ENCODE measurements at regions not wholly inside any gene's neighbourhood (a gene's known extent, or its start where the extent isn't known, plus 50 kb on each side); places are given as distances from the start of the nearest gene placed in this dataset.

- H3K18ac ChIP-seq (ENCODE audit: extremely low read depth, low read length), result no peak overlapping the region
- no peaks in the 10 kb centered on the region for H3K79me2 ChIP-seq (ENCODE audit: control insufficient read depth in 1 of 2, insufficient read depth in 2 of 2, low read length in 2 of 2)
- no peaks in the 10 kb centered on the region for H4K20me1 ChIP-seq (replicated peaks in 1 of 2; ENCODE audit: control insufficient read depth in 1 of 2, insufficient read depth in 2 of 2, low read length in 2 of 2)
- no peak overlapping the region for H3K14ac ChIP-seq (ENCODE audit: insufficient read length)
- no peak overlapping the region for H3K4ac ChIP-seq (replicated peaks; ENCODE audit: insufficient read length, low read depth, low read length)
- no peak overlapping the region for H4K91ac ChIP-seq (replicated peaks; ENCODE audit: insufficient read length, low read length)
- H2BK12ac ChIP-seq (ENCODE audit: low read depth, low read length), result no peak overlapping the region
- no peak overlapping the region for H4K8ac ChIP-seq (ENCODE audit: extremely low read depth, insufficient read depth, low read length)
- no peak overlapping the region for H2BK15ac ChIP-seq (ENCODE audit: low read length)
- H3K23ac ChIP-seq (ENCODE audit: insufficient read length), result no peak overlapping the region
- ChIA-PET CTCF (ENCODE audit: partially characterized antibody) (no interaction called here), POLR2A (ENCODE audit: partially characterized antibody) (no interaction called here)
- H2BK120ac ChIP-seq (replicated peaks; ENCODE audit: low read depth, low read length), result no peak overlapping the region
- H3K4me1 ChIP-seq (replicated peaks in 1 of 4; ENCODE audit: control insufficient read depth in 3 of 4, insufficient read depth in 4 of 4, low read length in 3 of 4), result peaks cover 0 to 7% (median 3%) of the 10 kb centered on the region in 4 experiments; a peak in 5 of 7 replicates
- no peak overlapping the region for H3K4me2 ChIP-seq (ENCODE audit: insufficient read depth in 1 of 2, low read depth in 2 of 2, low read length in 2 of 2)
- TF ChIP-seq, protein P1, sequence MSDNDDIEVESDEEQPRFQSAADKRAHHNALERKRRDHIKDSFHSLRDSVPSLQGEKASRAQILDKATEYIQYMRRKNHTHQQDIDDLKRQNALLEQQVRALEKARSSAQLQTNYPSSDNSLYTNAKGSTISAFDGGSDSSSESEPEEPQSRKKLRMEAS (IDR thresholded peaks at IDR 0.05), result no peak
- TF ChIP-seq BRCA1 (IDR thresholded peaks at IDR 0.05; ENCODE audit: low read depth, low read length), result no peak
- no peak for TF ChIP-seq NANOG (IDR thresholded peaks at IDR 0.05; ENCODE audit: insufficient read depth, low read depth, low read length, poor library complexity, severe bottlenecking)
- TF ChIP-seq SIRT6 (IDR thresholded peaks at IDR 0.05; ENCODE audit: low read length), result no peak
- no peak for TF ChIP-seq CREB1 (IDR thresholded peaks at IDR 0.05)
- TF ChIP-seq JUN (IDR thresholded peaks at IDR 0.05; ENCODE audit: low read depth, low read length), result no peak
- H3K79me1 ChIP-seq (ENCODE audit: low read depth, low read length), result no peaks in the 10 kb centered on the region
- no peak overlapping the region for H2AFZ ChIP-seq (ENCODE audit: low read length)
- no peaks in the 10 kb centered on the region for H3K23me2 ChIP-seq (ENCODE audit: low read depth, low read length)
- FAIRE-seq (no peak), DNase-seq (ENCODE audit: low read depth in 1 of 2, low spot score in 2 of 2) (no peak)
- no peak overlapping the region for H4K5ac ChIP-seq (ENCODE audit: insufficient read length, low read depth, low read length)
- H2BK20ac ChIP-seq (ENCODE audit: low read length), result no peak overlapping the region
- no peak overlapping the region for H3K27ac ChIP-seq (ENCODE audit: low read depth, low read length)
- H2AK5ac ChIP-seq (ENCODE audit: low read depth, low read length), result no peak overlapping the region
- no peak overlapping the region for H3K9ac ChIP-seq (replicated peaks in 1 of 4; ENCODE audit: extremely low read depth in 1 of 4, low read depth in 3 of 4, low read length in 3 of 4)
- no peak overlapping the region for H3K56ac ChIP-seq (replicated peaks; ENCODE audit: insufficient read length, low read depth, low read length)
- H3K36me3 ChIP-seq (ENCODE audit: control insufficient read depth in 2 of 4, insufficient read depth in 4 of 4, low read length in 3 of 4), result no peaks in the 10 kb centered on the region
- no peak overlapping the region for H2BK5ac ChIP-seq (ENCODE audit: low read depth, low read length)
- no peaks in the 10 kb centered on the region for H3K27me3 ChIP-seq (replicated peaks in 1 of 4; ENCODE audit: control insufficient read depth in 3 of 4, extremely low read depth in 1 of 4, insufficient read depth in 3 of 4, low read length in 3 of 4)
- H3K4me3 ChIP-seq (ENCODE audit: extremely low read depth in 1 of 4, insufficient read depth in 2 of 4, low read depth in 3 of 4, low read length in 4 of 4), result no peak overlapping the region
- H3K9me3 ChIP-seq (ENCODE audit: insufficient read depth in 2 of 2, low read depth in 1 of 2, low read length in 1 of 2), result no peaks in the 10 kb centered on the region; a peak in 1 of 4 replicates
Measured at GRCh38 chr13:54368387-54368786, 1339.8 kb downstream of the OLFM4 start.

All from H1 (cell line).